ENCODE measurements at regions not wholly inside any gene's neighbourhood (a gene's known extent, or its start where the extent isn't known, plus 50 kb on each side); places are given as distances from the start of the nearest gene placed in this dataset.

GRCh38 chr6:102126488-102126887, 733.0 kb downstream of the GRIK2 start:
- TF ChIP-seq, protein P1, sequence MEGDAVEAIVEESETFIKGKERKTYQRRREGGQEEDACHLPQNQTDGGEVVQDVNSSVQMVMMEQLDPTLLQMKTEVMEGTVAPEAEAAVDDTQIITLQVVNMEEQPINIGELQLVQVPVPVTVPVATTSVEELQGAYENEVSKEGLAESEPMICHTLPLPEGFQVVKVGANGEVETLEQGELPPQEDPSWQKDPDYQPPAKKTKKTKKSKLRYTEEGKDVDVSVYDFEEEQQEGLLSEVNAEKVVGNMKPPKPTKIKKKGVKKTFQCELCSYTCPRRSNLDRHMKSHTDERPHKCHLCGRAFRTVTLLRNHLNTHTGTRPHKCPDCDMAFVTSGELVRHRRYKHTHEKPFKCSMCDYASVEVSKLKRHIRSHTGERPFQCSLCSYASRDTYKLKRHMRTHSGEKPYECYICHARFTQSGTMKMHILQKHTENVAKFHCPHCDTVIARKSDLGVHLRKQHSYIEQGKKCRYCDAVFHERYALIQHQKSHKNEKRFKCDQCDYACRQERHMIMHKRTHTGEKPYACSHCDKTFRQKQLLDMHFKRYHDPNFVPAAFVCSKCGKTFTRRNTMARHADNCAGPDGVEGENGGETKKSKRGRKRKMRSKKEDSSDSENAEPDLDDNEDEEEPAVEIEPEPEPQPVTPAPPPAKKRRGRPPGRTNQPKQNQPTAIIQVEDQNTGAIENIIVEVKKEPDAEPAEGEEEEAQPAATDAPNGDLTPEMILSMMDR (IDR thresholded peaks at IDR 0.05; ENCODE audit: low read depth, low read length), result no peak
- Histone ChIP-seq H3K9me3 (ENCODE audit: severe bottlenecking) (no peaks in the 10 kb centered on the region), H3K4me3 (ENCODE audit: low read depth, low read length) (no peak overlapping the region), H3K27me3 (ENCODE audit: insufficient read depth, low read depth, severe bottlenecking) (no peaks in the 10 kb centered on the region), H3K36me3 (no peaks in the 10 kb centered on the region), H3K27ac (no peak overlapping the region)
- DNase-seq, result no peak

GRCh38 chr6:102127253-102127652, 733.7 kb downstream of the GRIK2 start:
- TF ChIP-seq, protein P1 (IDR thresholded peaks at IDR 0.05; ENCODE audit: low read depth, low read length), result no peak
- H3K4me3 ChIP-seq (ENCODE audit: low read depth, low read length), result no peak overlapping the region
- no peaks in the 10 kb centered on the region for H3K36me3 ChIP-seq
- no peaks in the 10 kb centered on the region for H3K27me3 ChIP-seq (ENCODE audit: insufficient read depth, low read depth, severe bottlenecking)
- H3K9me3 ChIP-seq (ENCODE audit: severe bottlenecking), result no peaks in the 10 kb centered on the region
- DNase-seq, result no peak
- no peak overlapping the region for H3K27ac ChIP-seq

GRCh38 chr6:102137859-102138258, 744.4 kb downstream of the GRIK2 start:
- no peaks in the 10 kb centered on the region for H3K36me3 ChIP-seq
- H3K27me3 ChIP-seq (ENCODE audit: insufficient read depth, low read depth, severe bottlenecking), result no peaks in the 10 kb centered on the region
- no peak overlapping the region for H3K27ac ChIP-seq
- H3K4me3 ChIP-seq (ENCODE audit: low read depth, low read length), result no peak overlapping the region
- H3K9me3 ChIP-seq (ENCODE audit: severe bottlenecking), result no peaks in the 10 kb centered on the region
- TF ChIP-seq, protein P1 (IDR thresholded peaks at IDR 0.05; ENCODE audit: low read depth, low read length), result no peak
- DNase-seq, result no peak

- no peaks in the 10 kb centered on the region for H3K27me3 ChIP-seq (ENCODE audit: insufficient read depth, low read depth, severe bottlenecking)
- no peaks in the 10 kb centered on the region for H3K9me3 ChIP-seq (ENCODE audit: severe bottlenecking)
- TF ChIP-seq, protein P1 (IDR thresholded peaks at IDR 0.05; ENCODE audit: low read depth, low read length), result no peak
- no peak overlapping the region for H3K4me3 ChIP-seq (ENCODE audit: low read depth, low read length)
- DNase-seq, result no peak
- no peak overlapping the region for H3K27ac ChIP-seq
- no peaks in the 10 kb centered on the region for H3K36me3 ChIP-seq
These were observed 755.7 kb downstream of the GRIK2 start for GRCh38 chr6:102149191-102149590.

GRCh38 chr6:102150549-102150948, 757.0 kb downstream of the GRIK2 start:
- no peaks in the 10 kb centered on the region for H3K9me3 ChIP-seq (ENCODE audit: severe bottlenecking)
- TF ChIP-seq, protein P1 (IDR thresholded peaks at IDR 0.05; ENCODE audit: low read depth, low read length), result no peak
- no peak overlapping the region for H3K27ac ChIP-seq
- H3K36me3 ChIP-seq, result no peaks in the 10 kb centered on the region
- H3K27me3 ChIP-seq (ENCODE audit: insufficient read depth, low read depth, severe bottlenecking), result no peaks in the 10 kb centered on the region
- DNase-seq, result no peak
- no peak overlapping the region for H3K4me3 ChIP-seq (ENCODE audit: low read depth, low read length)

- DNase-seq, result no peak
- TF ChIP-seq, protein P1 (IDR thresholded peaks at IDR 0.05; ENCODE audit: low read depth, low read length), result no peak
- H3K4me3 ChIP-seq (ENCODE audit: low read depth, low read length), result no peak overlapping the region
These were observed 760.7 kb downstream of the GRIK2 start for GRCh38 chr6:102154176-102154575.

More at GRCh38 chr6:102154176-102154575, 760.7 kb downstream of the GRIK2 start:
- H3K27me3 ChIP-seq (ENCODE audit: insufficient read depth, low read depth, severe bottlenecking), result no peaks in the 10 kb centered on the region
- no peaks in the 10 kb centered on the region for H3K9me3 ChIP-seq (ENCODE audit: severe bottlenecking)
- H3K36me3 ChIP-seq, result no peaks in the 10 kb centered on the region
- H3K27ac ChIP-seq, result no peak overlapping the region

All from WERI-Rb-1 (cell line).